Lower lobe of right lung (tissue), 2 donors: ENCODE measurements at regions not wholly inside any gene's neighbourhood (a gene's known extent, or its start where the extent isn't known, plus 50 kb on each side); places are given as distances from the start of the nearest gene placed in this dataset.

ENCODE experiments used
- ATAC-seq, 2 donors: fragments of 200-7000 bp; cut with Tn5 transposase; one replicate each; pipeline ENCODE4 v1.9.1; 2020 to 2022; ENCODE audit warnings: mild to moderate bottlenecking in 2 of 2, moderate library complexity in 2 of 2
- DNase-seq: peaks from one replicate; pipeline ENCODE4 v3.0.0-alpha.2; 2020
- H3K27ac ChIP-seq: fragments of 200-600 bp; one replicate; pipeline ENCODE4 v1.8.0; 2022
- H3K27me3 ChIP-seq: fragments of 200-600 bp; one replicate; pipeline ENCODE4 v1.8.0; 2022; ENCODE audit warnings: low read depth
- H3K36me3 ChIP-seq: fragments of 200-600 bp; one replicate; pipeline ENCODE4 v1.8.0; 2022; ENCODE audit warnings: mild to moderate bottlenecking
- H3K4me1 ChIP-seq: fragments of 200-600 bp; one replicate; pipeline ENCODE4 v1.8.0; 2022
- H3K4me3 ChIP-seq: fragments of 200-600 bp; one replicate; pipeline ENCODE4 v1.8.0; 2022; ENCODE audit warnings: mild to moderate bottlenecking
- H3K9me3 ChIP-seq: fragments of 200-600 bp; one replicate; pipeline ENCODE4 v1.8.0; 2022
- intact Hi-C: fragments of 100-400 bp; cut with DNase I; formaldehyde crosslinking; loops from one replicate; pipeline ENCODE4 v1.11.0; 2022
- TF ChIP-seq, protein P1 (sequence below): fragments of 200-600 bp; IDR thresholded peaks from one replicate; pipeline ENCODE4 v1.8.0; 2022; ENCODE audit warnings: antibody characterized with exemption, mild to moderate bottlenecking
- donor health status: DM: no; HTN: yes; CAD: no; lungs with severe emphysema.

DNA sequence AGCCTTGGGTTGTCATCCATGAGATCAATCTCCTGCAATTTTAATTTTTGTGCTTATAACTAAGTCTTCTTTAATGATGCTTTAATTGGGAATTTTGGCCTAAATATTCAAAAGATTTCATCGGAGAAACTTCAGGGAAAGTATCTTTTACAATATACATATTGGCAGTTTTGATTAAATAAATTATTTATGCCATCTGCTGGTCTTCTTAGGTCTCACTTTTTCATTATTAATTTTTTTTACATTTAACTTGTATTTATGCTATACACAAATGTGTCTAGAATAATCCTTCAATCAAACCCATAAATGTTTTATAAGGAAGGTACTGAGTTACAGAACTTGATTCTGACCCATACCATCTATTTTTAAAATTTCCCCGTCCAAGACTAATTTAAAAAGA lies 95.1 kb upstream of the XPO1 start:
- H3K9me3 ChIP-seq, result no peaks in the 10 kb centered on the region
- TF ChIP-seq, protein P1, sequence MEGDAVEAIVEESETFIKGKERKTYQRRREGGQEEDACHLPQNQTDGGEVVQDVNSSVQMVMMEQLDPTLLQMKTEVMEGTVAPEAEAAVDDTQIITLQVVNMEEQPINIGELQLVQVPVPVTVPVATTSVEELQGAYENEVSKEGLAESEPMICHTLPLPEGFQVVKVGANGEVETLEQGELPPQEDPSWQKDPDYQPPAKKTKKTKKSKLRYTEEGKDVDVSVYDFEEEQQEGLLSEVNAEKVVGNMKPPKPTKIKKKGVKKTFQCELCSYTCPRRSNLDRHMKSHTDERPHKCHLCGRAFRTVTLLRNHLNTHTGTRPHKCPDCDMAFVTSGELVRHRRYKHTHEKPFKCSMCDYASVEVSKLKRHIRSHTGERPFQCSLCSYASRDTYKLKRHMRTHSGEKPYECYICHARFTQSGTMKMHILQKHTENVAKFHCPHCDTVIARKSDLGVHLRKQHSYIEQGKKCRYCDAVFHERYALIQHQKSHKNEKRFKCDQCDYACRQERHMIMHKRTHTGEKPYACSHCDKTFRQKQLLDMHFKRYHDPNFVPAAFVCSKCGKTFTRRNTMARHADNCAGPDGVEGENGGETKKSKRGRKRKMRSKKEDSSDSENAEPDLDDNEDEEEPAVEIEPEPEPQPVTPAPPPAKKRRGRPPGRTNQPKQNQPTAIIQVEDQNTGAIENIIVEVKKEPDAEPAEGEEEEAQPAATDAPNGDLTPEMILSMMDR, result no peak
- no peak overlapping the region for H3K27ac ChIP-seq
- H3K27me3 ChIP-seq, result no peaks in the 10 kb centered on the region
- H3K4me3 ChIP-seq, result no peak overlapping the region
- no peak for ATAC-seq
- intact Hi-C loops, result no loop called here
- H3K36me3 ChIP-seq, result no peaks in the 10 kb centered on the region
- no peaks in the 10 kb centered on the region for H3K4me1 ChIP-seq
- DNase-seq, result no peak

DNA sequence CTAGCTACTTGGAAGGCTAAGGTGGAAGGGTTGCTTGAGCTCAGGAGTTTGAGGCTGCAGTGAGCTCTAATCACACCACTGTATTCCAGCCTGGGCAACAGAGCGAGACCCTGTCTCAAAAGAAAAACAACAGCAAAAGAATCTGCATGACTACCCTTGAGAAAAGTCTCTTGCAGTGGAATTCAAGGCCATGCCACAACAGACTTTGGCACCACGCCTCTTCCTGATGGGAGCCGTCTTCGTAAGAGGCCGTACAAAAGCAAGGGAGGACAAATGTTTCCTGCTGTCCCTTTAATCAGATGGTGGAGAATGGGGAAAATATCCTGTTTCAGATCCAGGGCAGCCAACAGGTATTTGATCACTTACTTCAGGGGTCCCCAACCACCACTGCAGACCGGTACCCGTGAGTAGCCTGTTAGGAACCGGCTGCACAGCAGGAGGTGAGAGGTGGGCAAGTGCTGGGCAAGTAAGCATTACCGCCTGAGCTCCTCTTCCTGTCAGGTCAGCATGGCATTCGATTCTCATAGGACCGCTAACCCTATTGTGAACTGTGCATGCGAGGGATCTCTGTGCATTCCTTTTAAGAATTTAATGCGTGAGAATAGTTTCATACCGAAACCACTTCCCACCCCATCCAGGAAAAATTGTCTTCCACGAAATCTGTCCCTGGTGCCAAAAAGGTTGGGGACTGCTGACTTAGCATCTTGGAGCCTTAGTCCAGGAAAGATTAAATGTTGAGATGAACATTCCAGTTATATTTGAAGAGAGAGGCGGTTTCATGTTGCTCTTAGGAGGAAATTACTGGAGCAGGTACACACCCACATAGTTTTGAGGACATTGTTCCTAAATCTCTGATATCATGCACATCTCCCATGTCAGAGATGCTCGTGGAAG lies 94.4 kb upstream of the XPO1 start:
- H3K36me3 ChIP-seq, result no peaks in the 10 kb centered on the region
- ATAC-seq, result no peak
- no peak for DNase-seq
- H3K4me1 ChIP-seq, result no peaks in the 10 kb centered on the region
- TF ChIP-seq, protein P1, result no peak
- no peaks in the 10 kb centered on the region for H3K9me3 ChIP-seq
- intact Hi-C loops, result no loop called here
- H3K27ac ChIP-seq, result no peak overlapping the region
- H3K4me3 ChIP-seq, result no peak overlapping the region
- no peaks in the 10 kb centered on the region for H3K27me3 ChIP-seq

DNA sequence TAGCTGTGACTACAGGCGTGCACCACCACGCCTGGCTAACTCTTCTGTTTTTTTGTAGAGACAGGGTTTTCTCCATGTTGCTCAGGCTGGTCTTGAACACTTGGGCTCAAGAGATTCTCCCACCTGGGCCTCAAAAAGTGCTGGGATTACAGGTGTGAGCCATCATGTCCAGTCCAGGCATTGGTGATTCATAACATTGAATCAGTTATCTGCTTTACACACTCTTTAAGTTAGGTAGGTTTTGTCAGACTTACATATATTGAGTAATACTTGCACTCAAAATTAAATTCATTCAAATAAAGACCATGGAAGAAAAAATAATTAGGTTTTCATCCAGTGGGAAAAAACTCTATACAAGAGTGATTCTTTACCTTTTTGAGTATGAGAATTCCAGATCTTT lies 93.2 kb upstream of the XPO1 start:
- H3K9me3 ChIP-seq, result no peaks in the 10 kb centered on the region
- no peaks in the 10 kb centered on the region for H3K36me3 ChIP-seq
- no peak overlapping the region for H3K4me3 ChIP-seq
- intact Hi-C loops, result no loop called here
- DNase-seq (no peak), ATAC-seq (no peak)
- TF ChIP-seq, protein P1, result no peak
- H3K4me1 ChIP-seq, result no peaks in the 10 kb centered on the region
- no peaks in the 10 kb centered on the region for H3K27me3 ChIP-seq
- H3K27ac ChIP-seq, result no peak overlapping the region

DNA sequence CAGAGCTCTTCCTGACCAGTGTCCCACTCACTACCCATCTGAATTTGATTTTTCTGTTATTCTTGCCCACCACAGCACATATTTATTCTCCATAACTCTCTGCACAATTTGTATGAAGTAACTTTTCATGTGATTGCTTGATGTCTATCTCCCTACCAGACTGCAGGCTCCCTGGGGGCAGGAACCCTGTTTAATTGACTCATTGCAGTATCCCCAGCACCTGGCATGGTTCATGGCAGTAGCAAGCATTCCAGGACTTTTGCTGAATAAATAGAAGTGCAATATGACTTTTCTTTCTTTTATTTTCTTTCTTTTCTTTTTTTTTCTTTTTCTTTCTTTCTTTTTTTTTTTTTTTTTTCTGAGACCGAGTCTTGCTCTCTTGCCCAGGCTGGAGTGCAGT lies 88.7 kb upstream of the XPO1 start:
- TF ChIP-seq, protein P1, result no peak
- no peak for ATAC-seq
- intact Hi-C loops, result no loop called here

DNA sequence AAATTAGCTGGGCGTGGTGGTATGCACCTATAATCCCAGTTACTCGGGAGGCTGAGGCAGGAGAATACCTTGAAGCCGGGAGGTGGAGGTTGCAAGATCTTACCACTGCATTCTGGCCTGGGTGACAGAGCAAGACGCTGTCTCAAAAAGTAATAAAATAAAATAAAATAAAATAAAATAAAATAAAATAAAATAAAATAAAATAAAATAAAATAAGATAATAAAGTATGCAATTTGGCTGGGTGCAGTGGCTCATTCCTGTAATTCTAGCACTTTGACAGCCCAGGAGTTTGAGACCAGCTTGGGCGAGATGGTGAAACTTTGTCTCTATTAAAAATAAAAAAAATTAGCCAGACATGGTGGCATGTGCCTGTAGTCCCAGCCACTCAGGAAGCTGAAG lies 85.6 kb upstream of the XPO1 start:
- ATAC-seq (no peak), DNase-seq (no peak)
- Histone ChIP-seq H3K4me1 (no peaks in the 10 kb centered on the region), H3K9me3 (no peaks in the 10 kb centered on the region), H3K36me3 (no peaks in the 10 kb centered on the region), H3K27ac (no peak overlapping the region), H3K27me3 (no peaks in the 10 kb centered on the region), H3K4me3 (no peak overlapping the region)
- TF ChIP-seq, protein P1, result no peak
- intact Hi-C loops, result no loop called here

More for the DNA sequence above, 88.7 kb upstream of the XPO1 start:
- DNase-seq, result no peak
- Histone ChIP-seq H3K27ac (no peak overlapping the region), H3K4me3 (no peak overlapping the region), H3K36me3 (no peaks in the 10 kb centered on the region), H3K9me3 (no peaks in the 10 kb centered on the region), H3K27me3 (no peaks in the 10 kb centered on the region), H3K4me1 (no peaks in the 10 kb centered on the region)
